Lung (tissue), 11 donors: ENCODE measurements at regions not wholly inside any gene's neighbourhood (a gene's known extent, or its start where the extent isn't known, plus 50 kb on each side); places are given as distances from the start of the nearest gene placed in this dataset.

Experiments used
- ATAC-seq: fragments of 200-7000 bp; cut with Tn5 transposase; one replicate; pipeline ENCODE4 v1.9.1; 2020; ENCODE audit warnings: moderate number of reproducible peaks; ENCODE audit not compliant: insufficient read depth, low FRiP score
- DNase-seq, 3 donors: peaks; one replicate each; pipeline ENCODE4 v3.0.0-alpha.2; 2013 to 2017
- H3K27ac ChIP-seq, 2 donors: one replicate each; pipeline ENCODE4 v1.5.1; 2013; ENCODE audit warnings: mild to moderate bottlenecking in 2 of 2, moderate library complexity in 2 of 2, control low read depth in 1 of 2, inconsistent platforms in 1 of 2, low read depth in 1 of 2, low read length in 1 of 2
- H3K27me3 ChIP-seq, 3 donors: one replicate each; pipeline ENCODE4 v1.5.1; 2013; ENCODE audit warnings: low read length in 2 of 3; ENCODE audit not compliant: control insufficient read depth in 3 of 3, insufficient read depth in 3 of 3
- H3K36me3 ChIP-seq, 4 donors: one replicate each; pipeline ENCODE4 v1.5.1; 2013; ENCODE audit warnings: low read length in 4 of 4, mild to moderate bottlenecking in 1 of 4, moderate library complexity in 1 of 4; ENCODE audit not compliant: control insufficient read depth in 4 of 4, insufficient read depth in 4 of 4
- H3K4me1 ChIP-seq, 5 donors: one replicate each; pipeline ENCODE4 v1.5.1; 2013; ENCODE audit warnings: low read length in 5 of 5, mild to moderate bottlenecking in 2 of 5, moderate library complexity in 1 of 5; ENCODE audit not compliant: control insufficient read depth in 5 of 5, insufficient read depth in 5 of 5
- H3K4me3 ChIP-seq: one replicate; pipeline ENCODE4 v1.5.1; 2013; ENCODE audit warnings: mild to moderate bottlenecking, control low read depth, moderate library complexity
- H3K9ac ChIP-seq, 2 donors: one replicate each; pipeline ENCODE4 v1.5.1; 2013; ENCODE audit warnings: low read length in 2 of 2, control low read depth in 1 of 2; ENCODE audit not compliant: insufficient read depth in 1 of 2
- H3K9me3 ChIP-seq, 4 donors: one replicate each; pipeline ENCODE4 v1.5.1; 2013; ENCODE audit warnings: low read length in 3 of 4, mild to moderate bottlenecking in 1 of 4, moderate library complexity in 1 of 4; ENCODE audit not compliant: control insufficient read depth in 4 of 4, insufficient read depth in 3 of 4
- WGBS, 2 donors: extraction: QIAGEN DNeasy Blood & Tissue Kit; methylation state at CpG; one replicate each; pipeline ENCODE4 v1.1.7; 2013; 5-methylcytosine and 5-hydroxymethylcytosine counted together
- TF ChIP-seq, protein P1 (sequence below): IDR thresholded peaks from 2 replicates; pipeline ENCODE4 v1.5.1; 2012; ENCODE audit warnings: mild to moderate bottlenecking; ENCODE audit errors: control extremely low read depth, extremely low read depth
- donor health status: control.
- donor health status: control.
- donor health status: Bipolar disorder and iron deficiency.
- donor health status: healthy.
- donor health status: DM: yes; HTN: yes; CAD: no.

DNA sequence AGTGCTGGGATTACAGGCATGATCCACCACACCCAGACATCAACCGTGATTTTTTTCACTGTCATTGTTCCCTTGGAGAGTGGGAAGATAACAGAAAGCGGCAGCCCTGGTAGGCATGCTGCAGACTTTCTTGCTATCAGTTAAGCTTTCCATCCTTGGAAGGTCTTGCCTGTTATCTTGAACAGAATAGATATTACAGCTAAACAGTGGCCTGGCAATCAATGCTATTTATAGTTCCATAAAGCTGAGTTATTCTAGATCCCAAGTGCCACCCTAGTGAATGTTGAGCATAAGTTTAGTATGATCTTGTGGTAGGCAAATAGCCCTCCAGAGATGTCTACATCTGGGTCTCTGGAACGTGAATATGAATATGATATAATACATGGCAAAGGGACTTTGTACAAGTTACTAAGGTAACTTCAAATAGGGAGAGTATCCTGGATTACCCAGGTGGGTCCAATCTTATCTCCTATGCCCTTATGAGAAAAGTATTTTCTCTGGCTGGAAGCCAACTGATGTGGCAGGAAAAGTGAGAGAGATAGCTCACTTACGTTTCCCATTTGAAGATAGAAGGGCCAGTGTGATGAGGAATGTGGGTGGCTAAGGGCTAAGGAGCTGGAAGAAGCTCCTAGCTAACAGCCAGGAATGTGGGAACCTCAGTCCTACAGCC is 609.1 kb upstream of the IGFBP3 start:
- TF ChIP-seq, protein P1, sequence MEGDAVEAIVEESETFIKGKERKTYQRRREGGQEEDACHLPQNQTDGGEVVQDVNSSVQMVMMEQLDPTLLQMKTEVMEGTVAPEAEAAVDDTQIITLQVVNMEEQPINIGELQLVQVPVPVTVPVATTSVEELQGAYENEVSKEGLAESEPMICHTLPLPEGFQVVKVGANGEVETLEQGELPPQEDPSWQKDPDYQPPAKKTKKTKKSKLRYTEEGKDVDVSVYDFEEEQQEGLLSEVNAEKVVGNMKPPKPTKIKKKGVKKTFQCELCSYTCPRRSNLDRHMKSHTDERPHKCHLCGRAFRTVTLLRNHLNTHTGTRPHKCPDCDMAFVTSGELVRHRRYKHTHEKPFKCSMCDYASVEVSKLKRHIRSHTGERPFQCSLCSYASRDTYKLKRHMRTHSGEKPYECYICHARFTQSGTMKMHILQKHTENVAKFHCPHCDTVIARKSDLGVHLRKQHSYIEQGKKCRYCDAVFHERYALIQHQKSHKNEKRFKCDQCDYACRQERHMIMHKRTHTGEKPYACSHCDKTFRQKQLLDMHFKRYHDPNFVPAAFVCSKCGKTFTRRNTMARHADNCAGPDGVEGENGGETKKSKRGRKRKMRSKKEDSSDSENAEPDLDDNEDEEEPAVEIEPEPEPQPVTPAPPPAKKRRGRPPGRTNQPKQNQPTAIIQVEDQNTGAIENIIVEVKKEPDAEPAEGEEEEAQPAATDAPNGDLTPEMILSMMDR = no peak
- ATAC-seq = no peak
- H3K27ac ChIP-seq = no peak overlapping the region
- H3K36me3 ChIP-seq = no peaks in the 10 kb centered on the region
- H3K4me1 ChIP-seq = peaks cover 0 to 5% (median 0%) of the 10 kb centered on the region in 5 donors
- no peaks in the 10 kb centered on the region for H3K27me3 ChIP-seq
- WGBS, 2 donors = 78 to 84% methylated on average over 4 of the region's 4 CpGs
- peaks cover 0 to 8% (median 2%) of the 10 kb centered on the region in 4 donors for H3K9me3 ChIP-seq
- H3K4me3 ChIP-seq = no peak overlapping the region
- DNase-seq = no peak
- H3K9ac ChIP-seq = no peak overlapping the region

DNA sequence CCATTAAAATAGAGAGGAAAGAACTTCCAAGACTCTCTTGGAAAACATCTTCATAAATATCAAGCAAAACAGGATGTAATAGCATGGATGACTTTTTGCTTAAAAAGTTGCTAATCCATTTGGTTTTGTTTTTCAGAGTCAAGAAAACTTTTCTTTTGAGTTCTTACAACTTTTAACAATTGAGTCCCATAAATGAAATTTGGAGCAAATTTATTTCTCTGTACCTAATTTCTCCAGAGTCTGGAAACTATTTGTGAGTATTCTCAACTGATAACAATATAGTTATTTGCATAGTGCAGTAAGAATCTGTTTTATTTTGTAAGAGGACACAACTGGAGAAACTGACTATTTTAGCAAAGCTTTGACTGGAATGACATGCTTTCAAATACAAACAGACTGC is 606.3 kb upstream of the IGFBP3 start:
- Histone ChIP-seq H3K36me3 (no peaks in the 10 kb centered on the region), H3K27ac (no peak overlapping the region), H3K27me3 (no peaks in the 10 kb centered on the region), H3K9me3 (peaks cover 0 to 8% (median 2%) of the 10 kb centered on the region in 4 donors), H3K9ac (no peak overlapping the region), H3K4me3 (no peak overlapping the region), H3K4me1 (no peaks in the 10 kb centered on the region)
- TF ChIP-seq, protein P1 = no peak
- ATAC-seq (no peak), DNase-seq (no peak)

DNA sequence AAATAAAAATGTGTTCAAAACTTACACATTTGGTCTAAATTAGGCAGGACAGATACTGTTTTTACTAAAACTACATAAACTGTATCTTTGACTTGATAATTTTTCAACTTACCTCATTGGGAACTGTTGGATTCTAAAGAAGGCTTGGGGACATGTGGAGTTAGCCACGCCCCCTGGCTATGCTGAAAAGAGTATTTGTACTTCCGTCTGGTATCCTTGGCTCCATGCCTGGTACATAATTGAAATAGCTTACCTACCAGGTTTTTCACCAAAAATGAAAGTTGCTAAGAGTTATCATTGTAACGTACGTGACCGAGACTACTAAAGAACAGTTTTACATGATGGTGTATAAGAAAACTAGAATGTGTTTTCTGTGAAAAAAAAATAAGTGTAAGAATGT is 604.8 kb upstream of the IGFBP3 start:
- H3K4me1 ChIP-seq = no peaks in the 10 kb centered on the region
- H3K9ac ChIP-seq = no peak overlapping the region
- H3K27me3 ChIP-seq = no peaks in the 10 kb centered on the region
- no peaks in the 10 kb centered on the region for H3K36me3 ChIP-seq
- WGBS, 2 donors = 64 to 76% methylated on average over 5 of the region's 5 CpGs
- no peak for DNase-seq
- H3K27ac ChIP-seq = no peak overlapping the region
- H3K4me3 ChIP-seq = no peak overlapping the region
- peaks cover 0 to 8% (median 2%) of the 10 kb centered on the region in 4 donors for H3K9me3 ChIP-seq
- no peak for ATAC-seq
- TF ChIP-seq, protein P1 = no peak

DNA sequence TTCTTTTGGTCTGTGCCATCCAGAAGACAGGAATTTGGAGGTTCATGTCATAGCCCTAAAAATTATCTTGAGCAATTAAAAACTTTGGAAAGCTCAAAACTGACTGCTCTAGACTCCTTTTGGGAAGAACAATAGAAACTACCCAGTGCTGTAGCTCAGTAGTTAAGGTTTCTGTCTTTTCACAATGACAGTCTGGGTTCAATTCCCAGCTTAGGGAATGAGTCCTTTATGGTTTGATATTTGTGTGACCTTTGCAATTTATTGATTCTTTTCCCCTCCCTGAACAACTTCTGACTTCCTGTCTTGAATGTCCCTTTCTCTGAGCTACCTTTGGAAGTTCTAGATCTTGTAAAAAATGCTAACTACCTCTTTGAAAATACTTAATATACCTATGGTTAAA is 603.3 kb upstream of the IGFBP3 start:
- DNase-seq (no peak), ATAC-seq (no peak)
- TF ChIP-seq, protein P1 = no peak

More for the DNA sequence above, 603.3 kb upstream of the IGFBP3 start:
- no peak overlapping the region for H3K27ac ChIP-seq
- H3K9ac ChIP-seq = no peak overlapping the region
- H3K36me3 ChIP-seq = no peaks in the 10 kb centered on the region
- H3K4me1 ChIP-seq = no peaks in the 10 kb centered on the region
- H3K4me3 ChIP-seq = no peak overlapping the region
- H3K9me3 ChIP-seq = peaks cover 0 to 4% (median 2%) of the 10 kb centered on the region in 4 donors
- H3K27me3 ChIP-seq = no peaks in the 10 kb centered on the region
